ENCODE measurements at regions not wholly inside any gene's neighbourhood (a gene's known extent, or its start where the extent isn't known, plus 50 kb on each side); places are given as distances from the start of the nearest gene placed in this dataset.

DNA sequence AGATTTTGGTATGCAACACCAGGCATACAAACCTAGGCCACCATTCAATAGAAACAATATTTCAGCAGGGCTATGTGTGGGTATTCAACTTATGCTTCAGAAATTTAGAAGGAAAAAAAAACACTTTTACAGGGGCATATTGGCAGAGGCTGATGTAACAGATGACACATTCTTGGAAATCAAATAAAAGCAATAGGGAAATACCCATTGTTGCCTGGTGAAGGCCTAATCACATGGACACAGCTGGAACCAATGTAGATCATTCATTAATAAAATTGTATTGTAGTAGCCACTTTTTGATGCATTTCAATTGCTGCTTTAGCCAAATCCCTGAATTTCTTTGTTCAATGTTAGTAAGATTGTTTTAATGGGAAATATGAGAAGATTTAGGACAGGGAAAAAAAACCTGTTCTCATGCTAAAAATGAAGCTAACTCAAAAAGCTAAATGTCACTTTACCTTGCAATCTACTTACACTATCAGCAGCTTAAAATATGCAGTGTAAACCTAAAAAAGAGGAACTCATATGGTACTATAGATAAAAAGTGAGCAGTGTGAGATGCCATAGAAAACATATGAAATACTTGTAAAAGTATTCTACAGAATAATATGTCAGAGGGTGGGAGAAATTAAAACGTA, 289.4 kb downstream of the ZEB2 start:
- H3K36me3 ChIP-seq (ENCODE audit: control insufficient read depth in 2 of 2, insufficient read depth in 1 of 2, low read length in 2 of 2), result no peaks in the 10 kb centered on the region
- CTCF ChIA-PET, result interaction anchor here (0.6 to 0.7 kb wide), 2 partner anchors 221 to 743 kb away, joined by 3 read pairs; no protein-coding TSS in a partner anchor
- POLR2A ChIA-PET, result no interaction called here
- TF ChIP-seq, protein P1, sequence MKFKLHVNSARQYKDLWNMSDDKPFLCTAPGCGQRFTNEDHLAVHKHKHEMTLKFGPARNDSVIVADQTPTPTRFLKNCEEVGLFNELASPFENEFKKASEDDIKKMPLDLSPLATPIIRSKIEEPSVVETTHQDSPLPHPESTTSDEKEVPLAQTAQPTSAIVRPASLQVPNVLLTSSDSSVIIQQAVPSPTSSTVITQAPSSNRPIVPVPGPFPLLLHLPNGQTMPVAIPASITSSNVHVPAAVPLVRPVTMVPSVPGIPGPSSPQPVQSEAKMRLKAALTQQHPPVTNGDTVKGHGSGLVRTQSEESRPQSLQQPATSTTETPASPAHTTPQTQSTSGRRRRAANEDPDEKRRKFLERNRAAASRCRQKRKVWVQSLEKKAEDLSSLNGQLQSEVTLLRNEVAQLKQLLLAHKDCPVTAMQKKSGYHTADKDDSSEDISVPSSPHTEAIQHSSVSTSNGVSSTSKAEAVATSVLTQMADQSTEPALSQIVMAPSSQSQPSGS (tag by site-specific recombination; IDR thresholded peaks at IDR 0.05; ENCODE audit: low read depth), result no peak
- TF ChIP-seq ZBTB7A (tag by site-specific recombination; IDR thresholded peaks at IDR 0.05; ENCODE audit: low read depth), result no peak
- TF ChIP-seq ZNF157 (tag by site-specific recombination; IDR thresholded peaks at IDR 0.05), result no peak
- H3K4me3 ChIP-seq (ENCODE audit: low read depth, low read length), result no peak overlapping the region
- H3K4me1 ChIP-seq (ENCODE audit: control insufficient read depth, insufficient read depth, low read length), result no peaks in the 10 kb centered on the region
- no peak overlapping the region for H3K27ac ChIP-seq (ENCODE audit: extremely low read depth, low read depth, low read length)
- H3K9me3 ChIP-seq (ENCODE audit: control insufficient read depth, insufficient read depth, low read depth, low read length), result no peaks in the 10 kb centered on the region

GRCh38 chr2:144230033-144230432, 289.9 kb downstream of the ZEB2 start:
- POLR2A ChIA-PET, result no interaction called here
- Histone ChIP-seq H3K36me3 (ENCODE audit: control insufficient read depth in 2 of 2, insufficient read depth in 1 of 2, low read length in 2 of 2) (no peaks in the 10 kb centered on the region), H3K4me1 (ENCODE audit: control insufficient read depth, insufficient read depth, low read length) (no peaks in the 10 kb centered on the region), H3K27ac (ENCODE audit: extremely low read depth, low read depth, low read length) (no peak overlapping the region), H3K9me3 (ENCODE audit: control insufficient read depth, insufficient read depth, low read depth, low read length) (no peaks in the 10 kb centered on the region), H3K4me3 (ENCODE audit: low read depth, low read length) (no peak overlapping the region)
- CTCF ChIA-PET, result interaction anchor here (0.6 kb wide), 1 partner anchor 220 kb away, joined by 3 read pairs; no protein-coding TSS in a partner anchor
- TF ChIP-seq ZNF549 (tag by site-specific recombination; IDR thresholded peaks at IDR 0.05) (no peak), ZNF132 (tag by site-specific recombination; IDR thresholded peaks at IDR 0.05; ENCODE audit: borderline replicate concordance) (no peak), BCL6B (tag by site-specific recombination; IDR thresholded peaks at IDR 0.05) (no peak), ZNF16 (tag by site-specific recombination; IDR thresholded peaks at IDR 0.05; ENCODE audit: low read depth) (no peak), ZBTB48 (tag by site-specific recombination; IDR thresholded peaks at IDR 0.05) (no peak), ZNF521 (tag by site-specific recombination; IDR thresholded peaks at IDR 0.05) (no peak), ZNF133 (tag by site-specific recombination; IDR thresholded peaks at IDR 0.05) (no peak), ZBTB21 (tag by site-specific recombination; IDR thresholded peaks at IDR 0.05) (no peak), ZNF664 (tag by site-specific recombination; IDR thresholded peaks at IDR 0.05) (no peak), ZNF324 (tag by site-specific recombination; IDR thresholded peaks at IDR 0.05) (no peak), ZBTB6 (tag by site-specific recombination; IDR thresholded peaks at IDR 0.05) (no peak), ZNF155 (tag by site-specific recombination; IDR thresholded peaks at IDR 0.05) (no peak), YY1 (tag by site-specific recombination; IDR thresholded peaks at IDR 0.05) (no peak), TCF7L2 (IDR thresholded peaks at IDR 0.05; ENCODE audit: borderline replicate concordance, low read depth, low read length) (no peak), HOXD13 (CRISPR knock-in tag; IDR thresholded peaks at IDR 0.05; ENCODE audit: borderline replicate concordance) (no peak)
- TF ChIP-seq, protein P2, sequence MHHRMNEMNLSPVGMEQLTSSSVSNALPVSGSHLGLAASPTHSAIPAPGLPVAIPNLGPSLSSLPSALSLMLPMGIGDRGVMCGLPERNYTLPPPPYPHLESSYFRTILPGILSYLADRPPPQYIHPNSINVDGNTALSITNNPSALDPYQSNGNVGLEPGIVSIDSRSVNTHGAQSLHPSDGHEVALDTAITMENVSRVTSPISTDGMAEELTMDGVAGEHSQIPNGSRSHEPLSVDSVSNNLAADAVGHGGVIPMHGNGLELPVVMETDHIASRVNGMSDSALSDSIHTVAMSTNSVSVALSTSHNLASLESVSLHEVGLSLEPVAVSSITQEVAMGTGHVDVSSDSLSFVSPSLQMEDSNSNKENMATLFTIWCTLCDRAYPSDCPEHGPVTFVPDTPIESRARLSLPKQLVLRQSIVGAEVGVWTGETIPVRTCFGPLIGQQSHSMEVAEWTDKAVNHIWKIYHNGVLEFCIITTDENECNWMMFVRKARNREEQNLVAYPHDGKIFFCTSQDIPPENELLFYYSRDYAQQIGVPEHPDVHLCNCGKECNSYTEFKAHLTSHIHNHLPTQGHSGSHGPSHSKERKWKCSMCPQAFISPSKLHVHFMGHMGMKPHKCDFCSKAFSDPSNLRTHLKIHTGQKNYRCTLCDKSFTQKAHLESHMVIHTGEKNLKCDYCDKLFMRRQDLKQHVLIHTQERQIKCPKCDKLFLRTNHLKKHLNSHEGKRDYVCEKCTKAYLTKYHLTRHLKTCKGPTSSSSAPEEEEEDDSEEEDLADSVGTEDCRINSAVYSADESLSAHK (tag by site-specific recombination; IDR thresholded peaks at IDR 0.05), result no peak
- TF ChIP-seq, protein P3, sequence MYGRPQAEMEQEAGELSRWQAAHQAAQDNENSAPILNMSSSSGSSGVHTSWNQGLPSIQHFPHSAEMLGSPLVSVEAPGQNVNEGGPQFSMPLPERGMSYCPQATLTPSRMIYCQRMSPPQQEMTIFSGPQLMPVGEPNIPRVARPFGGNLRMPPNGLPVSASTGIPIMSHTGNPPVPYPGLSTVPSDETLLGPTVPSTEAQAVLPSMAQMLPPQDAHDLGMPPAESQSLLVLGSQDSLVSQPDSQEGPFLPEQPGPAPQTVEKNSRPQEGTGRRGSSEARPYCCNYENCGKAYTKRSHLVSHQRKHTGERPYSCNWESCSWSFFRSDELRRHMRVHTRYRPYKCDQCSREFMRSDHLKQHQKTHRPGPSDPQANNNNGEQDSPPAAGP (tag by site-specific recombination; IDR thresholded peaks at IDR 0.05), result no peak
- TF ChIP-seq, protein P4, sequence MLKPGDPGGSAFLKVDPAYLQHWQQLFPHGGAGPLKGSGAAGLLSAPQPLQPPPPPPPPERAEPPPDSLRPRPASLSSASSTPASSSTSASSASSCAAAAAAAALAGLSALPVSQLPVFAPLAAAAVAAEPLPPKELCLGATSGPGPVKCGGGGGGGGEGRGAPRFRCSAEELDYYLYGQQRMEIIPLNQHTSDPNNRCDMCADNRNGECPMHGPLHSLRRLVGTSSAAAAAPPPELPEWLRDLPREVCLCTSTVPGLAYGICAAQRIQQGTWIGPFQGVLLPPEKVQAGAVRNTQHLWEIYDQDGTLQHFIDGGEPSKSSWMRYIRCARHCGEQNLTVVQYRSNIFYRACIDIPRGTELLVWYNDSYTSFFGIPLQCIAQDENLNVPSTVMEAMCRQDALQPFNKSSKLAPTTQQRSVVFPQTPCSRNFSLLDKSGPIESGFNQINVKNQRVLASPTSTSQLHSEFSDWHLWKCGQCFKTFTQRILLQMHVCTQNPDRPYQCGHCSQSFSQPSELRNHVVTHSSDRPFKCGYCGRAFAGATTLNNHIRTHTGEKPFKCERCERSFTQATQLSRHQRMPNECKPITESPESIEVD (tag by site-specific recombination; IDR thresholded peaks at IDR 0.05), result no peak
